NB4 (cell line): ENCODE measurements at regions not wholly inside any gene's neighbourhood (a gene's known extent, or its start where the extent isn't known, plus 50 kb on each side); places are given as distances from the start of the nearest gene placed in this dataset.
"Not testable (repeated sequence)": the region's sequence is repeated elsewhere in the genome, so short reads cannot be mapped to it uniquely, and the experiment has no call there.

Experiments
- MYC ChIP-seq: IDR thresholded peaks from 2 replicates; pipeline ENCODE4 v1.6.1; 2011; ENCODE audit warnings: low read depth, low read length
- POLR2A ChIP-seq: IDR thresholded peaks from 2 replicates; pipeline ENCODE4 v1.6.1; 2011; ENCODE audit warnings: mild to moderate bottlenecking; ENCODE audit not compliant: insufficient read length; ENCODE audit errors: extremely low read depth

- not testable (repeated sequence) for TF ChIP-seq POLR2A, MYC
These were observed 515.0 kb upstream of the GALNTL6 start for GRCh38 chr4:171298048-171298718.
